Endothelial cell (in vitro differentiated cells): ENCODE measurements at regions not wholly inside any gene's neighbourhood (a gene's known extent, or its start where the extent isn't known, plus 50 kb on each side); places are given as distances from the start of the nearest gene placed in this dataset.

Experiments used
- DNase-seq: peaks from one replicate; pipeline ENCODE4 v3.0.0; 2021; ENCODE audit warnings: low spot score
- H3K27ac Mint-ChIP-seq: one replicate; pipeline ENCODE4 v1.8.0; 2021; ENCODE audit warnings: mixed read lengths, inconsistent platforms; ENCODE audit not compliant: unreplicated experiment
- H3K27me3 Mint-ChIP-seq: one replicate; pipeline ENCODE4 v1.8.0; 2021; ENCODE audit warnings: mild to moderate bottlenecking, moderate library complexity, mixed read lengths, inconsistent platforms; ENCODE audit not compliant: unreplicated experiment
- H3K36me3 Mint-ChIP-seq: one replicate; pipeline ENCODE4 v1.8.0; 2021; ENCODE audit warnings: mild to moderate bottlenecking, low read depth, mixed read lengths, inconsistent platforms; ENCODE audit not compliant: unreplicated experiment
- H3K4me1 Mint-ChIP-seq: one replicate; pipeline ENCODE4 v1.8.0; 2021; ENCODE audit warnings: mild to moderate bottlenecking, mixed read lengths, inconsistent platforms; ENCODE audit not compliant: unreplicated experiment
- H3K4me3 Mint-ChIP-seq: one replicate; pipeline ENCODE4 v1.8.0; 2021; ENCODE audit warnings: mild to moderate bottlenecking, mixed read lengths, inconsistent platforms; ENCODE audit not compliant: unreplicated experiment
- H3K9me3 Mint-ChIP-seq: one replicate; pipeline ENCODE4 v1.8.0; 2021; ENCODE audit warnings: mixed read lengths, inconsistent platforms; ENCODE audit not compliant: unreplicated experiment
- TF ChIP-seq, protein P1 (sequence below): fragments of 200-600 bp; sonication (generic); IDR thresholded peaks from one replicate; pipeline ENCODE4 v1.5.0; 2021; ENCODE audit warnings: antibody characterized with exemption; ENCODE audit not compliant: unreplicated experiment

DNA sequence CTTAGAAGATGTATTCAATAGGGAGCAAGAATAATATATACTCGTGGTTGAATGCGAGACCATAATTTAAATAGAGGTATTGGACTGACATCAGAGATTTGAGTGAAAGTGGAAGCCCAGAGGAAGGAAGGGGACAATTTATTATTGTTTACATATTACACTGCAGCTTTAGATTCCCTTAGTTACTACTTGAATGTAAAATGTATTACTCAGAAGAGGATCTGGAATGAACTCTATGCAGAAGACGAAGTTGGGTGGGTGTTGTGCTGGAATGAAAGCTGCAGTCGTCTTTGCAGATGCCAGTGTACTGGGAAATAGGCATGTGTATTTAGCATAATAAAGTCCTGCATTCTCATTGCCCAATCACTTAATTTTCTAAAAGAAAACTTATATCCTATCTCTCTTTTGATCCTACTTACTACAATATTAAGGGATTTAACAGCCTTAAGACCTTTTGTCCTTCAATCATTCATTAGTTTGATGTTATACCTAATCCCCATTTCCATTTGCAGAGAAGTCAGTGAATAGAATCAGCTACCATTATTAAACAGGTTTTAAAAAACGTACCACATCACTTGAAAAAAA is 570.7 kb upstream of the WWC1 start:
- TF ChIP-seq, protein P1, sequence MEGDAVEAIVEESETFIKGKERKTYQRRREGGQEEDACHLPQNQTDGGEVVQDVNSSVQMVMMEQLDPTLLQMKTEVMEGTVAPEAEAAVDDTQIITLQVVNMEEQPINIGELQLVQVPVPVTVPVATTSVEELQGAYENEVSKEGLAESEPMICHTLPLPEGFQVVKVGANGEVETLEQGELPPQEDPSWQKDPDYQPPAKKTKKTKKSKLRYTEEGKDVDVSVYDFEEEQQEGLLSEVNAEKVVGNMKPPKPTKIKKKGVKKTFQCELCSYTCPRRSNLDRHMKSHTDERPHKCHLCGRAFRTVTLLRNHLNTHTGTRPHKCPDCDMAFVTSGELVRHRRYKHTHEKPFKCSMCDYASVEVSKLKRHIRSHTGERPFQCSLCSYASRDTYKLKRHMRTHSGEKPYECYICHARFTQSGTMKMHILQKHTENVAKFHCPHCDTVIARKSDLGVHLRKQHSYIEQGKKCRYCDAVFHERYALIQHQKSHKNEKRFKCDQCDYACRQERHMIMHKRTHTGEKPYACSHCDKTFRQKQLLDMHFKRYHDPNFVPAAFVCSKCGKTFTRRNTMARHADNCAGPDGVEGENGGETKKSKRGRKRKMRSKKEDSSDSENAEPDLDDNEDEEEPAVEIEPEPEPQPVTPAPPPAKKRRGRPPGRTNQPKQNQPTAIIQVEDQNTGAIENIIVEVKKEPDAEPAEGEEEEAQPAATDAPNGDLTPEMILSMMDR: no peak
- DNase-seq: no peak
- H3K4me3 Mint-ChIP-seq: no peak overlapping the region

DNA sequence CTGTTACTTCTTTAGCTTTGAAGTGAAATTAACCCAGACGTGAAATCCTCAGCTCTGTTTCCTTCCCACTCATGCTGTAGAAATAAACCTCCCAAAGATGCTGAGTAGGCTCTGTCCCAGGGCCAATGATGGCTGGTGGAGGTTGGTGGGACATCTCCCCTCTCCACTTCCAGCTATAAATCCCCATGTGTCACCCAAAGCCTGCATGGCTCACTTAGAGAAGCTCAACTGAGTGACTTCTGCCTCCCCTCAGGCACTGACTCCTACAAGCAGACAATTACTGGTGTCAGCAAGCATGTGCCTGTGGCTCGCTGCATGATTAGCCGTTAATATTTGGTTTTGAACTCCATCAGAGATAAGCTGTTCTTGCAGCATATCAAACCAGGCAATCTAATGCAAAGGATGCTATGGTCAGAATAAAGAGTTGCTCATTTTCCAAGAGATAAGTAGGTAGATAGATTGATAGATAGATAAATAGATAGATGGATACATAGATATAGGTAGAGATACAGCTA is 569.5 kb upstream of the WWC1 start:
- H3K36me3 Mint-ChIP-seq: no peaks in the 10 kb centered on the region
- H3K4me3 Mint-ChIP-seq: no peak overlapping the region
- no peaks in the 10 kb centered on the region for H3K9me3 Mint-ChIP-seq
- DNase-seq: no peak
- H3K4me1 Mint-ChIP-seq: peaks cover 12% of the 10 kb centered on the region
- TF ChIP-seq, protein P1: no peak
- H3K27ac Mint-ChIP-seq: no peak overlapping the region
- peaks cover 1% of the 10 kb centered on the region for H3K27me3 Mint-ChIP-seq

More for the DNA sequence above, 570.7 kb upstream of the WWC1 start:
- H3K4me1 Mint-ChIP-seq: peaks cover 12% of the 10 kb centered on the region
- no peak overlapping the region for H3K27ac Mint-ChIP-seq
- H3K9me3 Mint-ChIP-seq: no peaks in the 10 kb centered on the region
- H3K27me3 Mint-ChIP-seq: peaks cover 1% of the 10 kb centered on the region
- H3K36me3 Mint-ChIP-seq: no peaks in the 10 kb centered on the region

DNA sequence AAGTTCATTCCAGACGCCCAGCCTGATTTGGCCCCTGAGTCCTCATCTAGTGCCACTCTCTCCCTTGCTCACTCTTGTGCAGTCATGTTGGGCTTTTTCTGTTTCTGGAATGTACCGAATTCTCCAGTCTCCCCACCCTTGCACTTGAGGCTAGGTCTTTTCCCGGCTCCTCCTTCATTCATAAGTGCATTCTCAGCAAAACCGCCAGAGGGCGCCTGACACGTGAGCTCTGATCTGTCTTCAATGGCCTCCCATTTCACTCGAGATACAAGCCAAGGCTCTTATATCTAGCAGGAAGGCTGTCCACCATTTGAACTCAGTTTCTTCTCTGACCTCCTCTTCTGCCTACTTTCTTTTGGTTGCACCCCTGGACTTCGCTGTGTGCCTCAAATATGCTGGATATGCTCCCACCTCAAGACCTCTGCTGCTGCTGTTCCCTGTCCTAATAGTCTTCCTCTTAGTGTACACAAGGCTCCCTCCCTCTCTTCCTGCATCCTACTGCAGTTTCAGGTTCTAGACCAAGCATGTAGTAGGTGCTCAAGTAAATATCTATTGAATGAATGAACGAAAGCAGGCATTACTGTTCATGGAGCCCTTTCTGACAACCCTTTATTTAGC is 568.1 kb upstream of the WWC1 start:
- DNase-seq: peak; percentile 80
- no peaks in the 10 kb centered on the region for H3K36me3 Mint-ChIP-seq
- H3K4me1 Mint-ChIP-seq: peaks cover 4% of the 10 kb centered on the region
- peaks cover 1% of the 10 kb centered on the region for H3K27me3 Mint-ChIP-seq
- no peaks in the 10 kb centered on the region for H3K9me3 Mint-ChIP-seq
- H3K27ac Mint-ChIP-seq: no peak overlapping the region
- TF ChIP-seq, protein P1: peak; percentile 93
- H3K4me3 Mint-ChIP-seq: no peak overlapping the region

DNA sequence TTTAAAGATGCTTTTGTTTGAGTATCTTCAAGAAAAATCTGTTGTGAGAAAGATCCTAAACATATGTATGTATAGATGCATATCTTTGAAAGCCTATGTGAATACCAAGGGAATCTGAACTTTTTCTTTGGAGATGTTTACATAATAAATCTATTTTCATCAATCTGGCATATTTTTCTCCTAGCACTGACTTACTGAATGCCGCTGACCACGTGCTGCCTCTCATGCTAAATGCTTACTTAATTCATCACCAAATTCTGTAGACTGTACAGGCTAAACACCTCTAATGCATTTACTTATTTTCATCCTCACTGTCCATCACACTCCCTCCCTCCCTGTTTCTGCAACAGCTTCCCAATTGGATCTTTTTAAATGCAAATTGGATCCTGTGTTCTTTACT is 566.2 kb upstream of the WWC1 start:
- Mint-ChIP-seq H3K27me3 (peaks cover 1% of the 10 kb centered on the region), H3K36me3 (no peaks in the 10 kb centered on the region), H3K4me1 (peaks cover 14% of the 10 kb centered on the region), H3K4me3 (no peak overlapping the region), H3K27ac (no peak overlapping the region), H3K9me3 (no peaks in the 10 kb centered on the region)
- no peak for DNase-seq
- TF ChIP-seq, protein P1: no peak

DNA sequence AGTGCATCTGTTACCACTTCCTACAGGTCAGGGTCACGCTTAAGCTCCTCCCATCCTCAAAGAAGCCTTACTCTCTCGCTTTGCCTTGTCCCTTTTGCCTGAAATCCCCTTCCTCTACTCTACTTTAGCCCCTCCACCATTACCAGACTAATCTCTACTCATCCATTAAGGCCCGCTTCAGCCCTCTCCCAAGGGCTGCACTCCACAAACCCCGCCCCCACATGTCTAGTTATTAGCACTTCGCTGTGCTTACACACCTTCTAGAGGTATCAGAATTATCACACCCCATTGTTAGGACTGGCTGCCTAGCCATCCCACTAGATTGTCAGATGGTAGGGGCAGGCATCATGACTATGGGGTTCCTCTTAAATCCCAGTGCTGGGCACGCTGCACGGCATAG is 565.7 kb upstream of the WWC1 start:
- H3K36me3 Mint-ChIP-seq: no peaks in the 10 kb centered on the region
- no peak for DNase-seq
- TF ChIP-seq, protein P1: no peak
- peaks cover 1% of the 10 kb centered on the region for H3K27me3 Mint-ChIP-seq
- H3K9me3 Mint-ChIP-seq: no peaks in the 10 kb centered on the region
- H3K4me1 Mint-ChIP-seq: peaks cover 16% of the 10 kb centered on the region
- H3K27ac Mint-ChIP-seq: no peak overlapping the region
- no peak overlapping the region for H3K4me3 Mint-ChIP-seq
